ENCODE measurements at regions not wholly inside any gene's neighbourhood (a gene's known extent, or its start where the extent isn't known, plus 50 kb on each side); places are given as distances from the start of the nearest gene placed in this dataset.
"Not testable (repeated sequence)": the region's sequence is repeated elsewhere in the genome, so short reads cannot be mapped to it uniquely, and the experiment has no call there.

DNA sequence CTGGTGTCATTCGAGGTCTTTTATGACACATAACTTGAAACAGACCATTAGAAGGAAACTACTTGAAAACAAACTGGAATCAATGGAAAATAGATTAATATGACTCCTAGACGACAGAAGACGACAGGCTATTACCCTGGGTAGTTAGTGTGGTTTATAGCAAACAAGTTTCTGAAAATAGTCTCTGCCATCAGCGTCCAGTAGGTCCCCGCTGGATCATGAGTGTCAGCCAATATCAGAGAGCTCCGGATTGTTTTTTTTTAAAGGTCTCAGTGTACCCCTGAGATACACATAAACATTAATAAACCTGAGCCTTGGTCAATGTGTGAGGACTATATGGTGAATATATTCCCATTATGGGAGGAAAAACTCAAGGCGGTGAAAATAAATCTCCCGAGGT, 115.0 kb upstream of the THUMPD2 start:
- Histone ChIP-seq H3K9ac (ENCODE audit: low read length) (no peak overlapping the region), H2BK5ac (ENCODE audit: low read depth, low read length, poor library complexity) (no peak overlapping the region), H2AFZ (ENCODE audit: insufficient read depth, low read length, poor library complexity) (no peak overlapping the region), H4K12ac (ENCODE audit: low read depth, low read length) (no peak overlapping the region), H3K4me2 (ENCODE audit: low read length) (no peak overlapping the region), H2AK5ac (ENCODE audit: low read length) (no peak overlapping the region), H2BK12ac (ENCODE audit: low read length) (no peak overlapping the region), H3K18ac (ENCODE audit: low read length) (no peak overlapping the region), H3K4ac (ENCODE audit: low read depth, low read length) (no peak overlapping the region), H3K23ac (ENCODE audit: low read length) (no peak overlapping the region), H3K79me1 (ENCODE audit: low read length) (no peaks in the 10 kb centered on the region), H3K27me3 (ENCODE audit: insufficient read depth, low read length) (no peaks in the 10 kb centered on the region), H3K4me3 (ENCODE audit: low read depth, low read length) (no peak overlapping the region), H3K4me1 (ENCODE audit: control insufficient read depth in 1 of 2, insufficient read depth in 2 of 2, low read length in 2 of 2) (no peaks in the 10 kb centered on the region), H3K14ac (ENCODE audit: low read length) (no peak overlapping the region), H3K79me2 (ENCODE audit: control insufficient read depth, insufficient read depth, low read length, poor library complexity) (no peaks in the 10 kb centered on the region), H2BK120ac (ENCODE audit: insufficient read depth, low read length, poor library complexity) (no peak overlapping the region), H4K91ac (ENCODE audit: low read depth, low read length) (no peak overlapping the region), H3K27ac (ENCODE audit: low read depth, low read length) (no peak overlapping the region), H3K9me3 (ENCODE audit: insufficient read depth, low read depth, low read length) (no peaks in the 10 kb centered on the region), H4K8ac (ENCODE audit: low read depth, low read length) (no peak overlapping the region), H3K36me3 (ENCODE audit: control insufficient read depth in 1 of 2, insufficient read depth in 2 of 2, low read length in 2 of 2) (no peaks in the 10 kb centered on the region)
- WGBS (ENCODE audit: extremely low coverage, insufficient coverage, insufficient read length): no CpG with 5 or more reads among the region's 8 CpGs
- no peak for DNase-seq

DNA sequence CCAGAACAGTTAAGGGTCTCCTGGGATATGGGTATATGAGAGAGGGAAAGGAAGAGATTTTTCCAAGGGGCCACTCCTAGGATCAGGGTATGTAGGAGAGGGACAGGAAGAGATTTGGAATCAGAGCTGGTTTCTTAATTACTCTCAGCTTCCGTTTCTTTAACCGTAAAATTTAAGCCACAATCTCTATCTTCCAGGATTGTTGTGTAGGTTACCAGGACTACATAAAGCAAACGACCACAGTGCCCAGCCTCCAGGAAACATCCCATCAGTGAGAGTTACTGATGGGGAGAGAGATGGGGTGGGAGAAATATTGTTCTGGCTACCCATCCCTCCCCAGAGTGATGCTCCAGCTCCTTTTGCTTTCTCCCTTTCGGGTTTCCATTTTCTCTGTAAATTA, 114.6 kb upstream of the THUMPD2 start:
- H3K9me3 ChIP-seq (ENCODE audit: insufficient read depth, low read depth, low read length): no peaks in the 10 kb centered on the region
- H3K79me2 ChIP-seq (ENCODE audit: control insufficient read depth, insufficient read depth, low read length, poor library complexity): no peaks in the 10 kb centered on the region
- H3K4me3 ChIP-seq (ENCODE audit: low read depth, low read length): no peak overlapping the region
- H4K8ac ChIP-seq (ENCODE audit: low read depth, low read length): no peak overlapping the region
- H3K14ac ChIP-seq (ENCODE audit: low read length): no peak overlapping the region
- DNase-seq: no peak
- no peak overlapping the region for H3K27ac ChIP-seq (ENCODE audit: low read depth, low read length)
- no peak overlapping the region for H2BK120ac ChIP-seq (ENCODE audit: insufficient read depth, low read length, poor library complexity)
- H2AFZ ChIP-seq (ENCODE audit: insufficient read depth, low read length, poor library complexity): no peak overlapping the region
- H4K12ac ChIP-seq (ENCODE audit: low read depth, low read length): no peak overlapping the region
- no peak overlapping the region for H2AK5ac ChIP-seq (ENCODE audit: low read length)
- no CpG with 5 or more reads among the region's 4 CpGs for WGBS (ENCODE audit: extremely low coverage, insufficient coverage, insufficient read length)
- H3K4me2 ChIP-seq (ENCODE audit: low read length): no peak overlapping the region
- H3K36me3 ChIP-seq (ENCODE audit: control insufficient read depth in 1 of 2, insufficient read depth in 2 of 2, low read length in 2 of 2): no peaks in the 10 kb centered on the region
- H2BK5ac ChIP-seq (ENCODE audit: low read depth, low read length, poor library complexity): no peak overlapping the region
- no peak overlapping the region for H4K91ac ChIP-seq (ENCODE audit: low read depth, low read length)
- no peaks in the 10 kb centered on the region for H3K4me1 ChIP-seq (ENCODE audit: control insufficient read depth in 1 of 2, insufficient read depth in 2 of 2, low read length in 2 of 2)
- no peak overlapping the region for H3K4ac ChIP-seq (ENCODE audit: low read depth, low read length)
- no peak overlapping the region for H3K9ac ChIP-seq (ENCODE audit: low read length)
- H3K18ac ChIP-seq (ENCODE audit: low read length): no peak overlapping the region
- H3K23ac ChIP-seq (ENCODE audit: low read length): no peak overlapping the region
- no peak overlapping the region for H2BK12ac ChIP-seq (ENCODE audit: low read length)
- no peaks in the 10 kb centered on the region for H3K79me1 ChIP-seq (ENCODE audit: low read length)
- no peaks in the 10 kb centered on the region for H3K27me3 ChIP-seq (ENCODE audit: insufficient read depth, low read length)

DNA sequence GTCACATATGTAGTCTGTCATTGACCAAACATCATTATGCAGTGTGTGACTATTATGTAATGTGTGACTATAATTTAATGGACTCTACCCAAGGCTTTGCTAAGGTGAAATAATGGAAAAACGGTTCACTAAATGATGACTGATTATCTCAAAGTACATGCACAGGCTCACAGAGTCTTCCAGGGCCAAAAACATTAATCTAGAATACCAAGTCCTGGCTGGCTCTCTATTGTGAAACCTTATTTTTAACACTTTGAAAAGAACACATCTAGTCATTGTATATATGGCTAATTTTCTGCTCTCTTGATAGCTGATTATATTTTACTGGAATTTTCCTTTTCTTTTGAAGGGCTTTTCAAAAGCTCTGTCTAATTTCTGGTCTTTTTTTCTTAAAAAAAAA, 102.9 kb upstream of the THUMPD2 start:
- Histone ChIP-seq H4K91ac (ENCODE audit: low read depth, low read length) (no peak overlapping the region), H3K4me1 (ENCODE audit: control insufficient read depth in 1 of 2, insufficient read depth in 2 of 2, low read length in 2 of 2) (no peaks in the 10 kb centered on the region), H2AFZ (ENCODE audit: insufficient read depth, low read length, poor library complexity) (no peak overlapping the region), H3K4me2 (ENCODE audit: low read length) (no peak overlapping the region), H3K79me2 (ENCODE audit: control insufficient read depth, insufficient read depth, low read length, poor library complexity) (no peaks in the 10 kb centered on the region), H3K36me3 (ENCODE audit: control insufficient read depth in 1 of 2, insufficient read depth in 2 of 2, low read length in 2 of 2) (no peaks in the 10 kb centered on the region), H3K9ac (ENCODE audit: low read length) (no peak overlapping the region), H3K79me1 (ENCODE audit: low read length) (no peaks in the 10 kb centered on the region), H3K27ac (ENCODE audit: low read depth, low read length) (no peak overlapping the region), H3K4me3 (ENCODE audit: low read depth, low read length) (no peak overlapping the region), H2BK12ac (ENCODE audit: low read length) (no peak overlapping the region), H3K14ac (ENCODE audit: low read length) (no peak overlapping the region), H3K27me3 (ENCODE audit: insufficient read depth, low read length) (no peaks in the 10 kb centered on the region), H3K9me3 (ENCODE audit: insufficient read depth, low read depth, low read length) (no peaks in the 10 kb centered on the region), H4K12ac (ENCODE audit: low read depth, low read length) (no peak overlapping the region), H3K18ac (ENCODE audit: low read length) (no peak overlapping the region), H3K23ac (ENCODE audit: low read length) (no peak overlapping the region), H4K8ac (ENCODE audit: low read depth, low read length) (no peak overlapping the region), H2BK120ac (ENCODE audit: insufficient read depth, low read length, poor library complexity) (no peak overlapping the region), H2AK5ac (ENCODE audit: low read length) (no peak overlapping the region), H3K4ac (ENCODE audit: low read depth, low read length) (no peak overlapping the region), H2BK5ac (ENCODE audit: low read depth, low read length, poor library complexity) (no peak overlapping the region)
- DNase-seq: no peak
- WGBS (ENCODE audit: extremely low coverage, insufficient coverage, insufficient read length): no CpG with 5 or more reads among the region's 1 CpG

DNA sequence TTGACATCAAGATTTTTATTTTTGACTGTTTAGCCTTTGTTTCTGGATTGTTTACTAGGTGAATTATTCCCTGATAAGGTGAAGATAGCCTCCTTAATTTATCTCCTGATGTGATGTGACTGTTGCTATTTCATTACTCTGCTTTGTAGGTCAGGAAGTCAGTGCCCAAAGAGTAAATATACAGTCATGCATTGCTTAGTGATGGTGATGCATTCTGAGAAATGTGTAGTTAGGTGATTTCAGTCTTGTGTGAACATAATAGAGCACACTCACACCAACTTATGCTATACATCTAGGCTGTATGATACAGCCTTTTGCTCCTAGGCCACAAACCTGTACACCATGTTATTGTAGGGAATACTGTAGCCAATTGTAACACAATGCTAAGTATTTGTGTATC, 102.4 kb upstream of the THUMPD2 start:
- Histone ChIP-seq H3K79me2 (ENCODE audit: control insufficient read depth, insufficient read depth, low read length, poor library complexity) (no peaks in the 10 kb centered on the region), H3K36me3 (ENCODE audit: control insufficient read depth in 1 of 2, insufficient read depth in 2 of 2, low read length in 2 of 2) (no peaks in the 10 kb centered on the region), H2AK5ac (ENCODE audit: low read length) (no peak overlapping the region), H3K4me2 (ENCODE audit: low read length) (no peak overlapping the region), H3K14ac (ENCODE audit: low read length) (no peak overlapping the region), H2BK12ac (ENCODE audit: low read length) (no peak overlapping the region), H2BK120ac (ENCODE audit: insufficient read depth, low read length, poor library complexity) (no peak overlapping the region), H3K27ac (ENCODE audit: low read depth, low read length) (no peak overlapping the region), H3K4ac (ENCODE audit: low read depth, low read length) (no peak overlapping the region), H3K23ac (ENCODE audit: low read length) (no peak overlapping the region), H2AFZ (ENCODE audit: insufficient read depth, low read length, poor library complexity) (no peak overlapping the region), H4K12ac (ENCODE audit: low read depth, low read length) (no peak overlapping the region), H4K91ac (ENCODE audit: low read depth, low read length) (no peak overlapping the region), H3K9ac (ENCODE audit: low read length) (no peak overlapping the region), H3K9me3 (ENCODE audit: insufficient read depth, low read depth, low read length) (no peaks in the 10 kb centered on the region), H2BK5ac (ENCODE audit: low read depth, low read length, poor library complexity) (no peak overlapping the region), H4K8ac (ENCODE audit: low read depth, low read length) (no peak overlapping the region), H3K79me1 (ENCODE audit: low read length) (no peaks in the 10 kb centered on the region), H3K27me3 (ENCODE audit: insufficient read depth, low read length) (no peaks in the 10 kb centered on the region), H3K4me3 (ENCODE audit: low read depth, low read length) (no peak overlapping the region), H3K18ac (ENCODE audit: low read length) (no peak overlapping the region), H3K4me1 (ENCODE audit: control insufficient read depth in 1 of 2, insufficient read depth in 2 of 2, low read length in 2 of 2) (no peaks in the 10 kb centered on the region)
- no peak for DNase-seq

DNA sequence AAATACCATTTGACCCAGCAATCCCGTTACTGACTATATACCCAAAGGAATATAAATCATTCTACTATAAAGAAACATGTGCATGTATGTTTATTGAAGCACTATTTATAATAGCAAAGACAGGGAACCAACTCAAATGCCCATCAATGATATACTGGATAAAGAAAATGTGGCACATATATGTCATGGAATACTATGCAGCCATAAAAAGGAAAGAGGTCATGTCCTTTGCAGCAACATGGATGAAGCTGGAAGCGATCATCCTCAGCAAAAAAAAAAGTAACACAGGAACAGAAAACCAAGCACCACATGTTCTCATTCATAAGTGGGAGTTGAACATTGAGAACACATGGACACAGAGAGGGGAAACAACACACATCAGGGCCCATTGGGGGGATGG, 99.9 kb upstream of the THUMPD2 start:
- not testable (repeated sequence) for H2BK12ac ChIP-seq (ENCODE audit: low read length); H3K27ac ChIP-seq (ENCODE audit: low read depth, low read length); H3K9me3 ChIP-seq (ENCODE audit: insufficient read depth, low read depth, low read length); H3K79me2 ChIP-seq (ENCODE audit: control insufficient read depth, insufficient read depth, low read length, poor library complexity); H3K4me3 ChIP-seq (ENCODE audit: low read depth, low read length); H2AFZ ChIP-seq (ENCODE audit: insufficient read depth, low read length, poor library complexity); H2BK5ac ChIP-seq (ENCODE audit: low read depth, low read length, poor library complexity); H4K8ac ChIP-seq (ENCODE audit: low read depth, low read length); H3K23ac ChIP-seq (ENCODE audit: low read length); H3K79me1 ChIP-seq (ENCODE audit: low read length); H3K4me1 ChIP-seq (ENCODE audit: control insufficient read depth in 1 of 2, insufficient read depth in 2 of 2, low read length in 2 of 2); H3K36me3 ChIP-seq (ENCODE audit: control insufficient read depth in 1 of 2, insufficient read depth in 2 of 2, low read length in 2 of 2); H4K12ac ChIP-seq (ENCODE audit: low read depth, low read length); DNase-seq; H3K18ac ChIP-seq (ENCODE audit: low read length); H3K27me3 ChIP-seq (ENCODE audit: insufficient read depth, low read length); H2BK120ac ChIP-seq (ENCODE audit: insufficient read depth, low read length, poor library complexity); H3K9ac ChIP-seq (ENCODE audit: low read length); H3K4ac ChIP-seq (ENCODE audit: low read depth, low read length); H3K14ac ChIP-seq (ENCODE audit: low read length); H3K4me2 ChIP-seq (ENCODE audit: low read length); H2AK5ac ChIP-seq (ENCODE audit: low read length); H4K91ac ChIP-seq (ENCODE audit: low read depth, low read length)
- WGBS (ENCODE audit: extremely low coverage, insufficient coverage, insufficient read length): no CpG with 5 or more reads among the region's 2 CpGs

Measured in trophoblast cell (in vitro differentiated cells and primary cell).